ENCODE measurements at regions not wholly inside any gene's neighbourhood (a gene's known extent, or its start where the extent isn't known, plus 50 kb on each side); places are given as distances from the start of the nearest gene placed in this dataset.

- intact Hi-C loops (cut with micrococcal nuclease): no loop called here
- TF ChIP-seq EZH2 (IDR thresholded peaks at IDR 0.05): no peak
- no peak for TF ChIP-seq TCF7L2 (IDR thresholded peaks at IDR 0.05; ENCODE audit: borderline replicate concordance, extremely low read depth, insufficient read depth, insufficient read length)
- no peak for TF ChIP-seq CTCF (IDR thresholded peaks at IDR 0.05 in 2 of 3, conservative IDR thresholded peaks at IDR 0.05 in 1 of 3; ENCODE audit: borderline replicate concordance in 1 of 3, insufficient read depth in 1 of 3, low read depth in 2 of 3, low read length in 2 of 3)
- no peak for TF ChIP-seq POLR2AphosphoS5 (IDR thresholded peaks at IDR 0.05; ENCODE audit: low read depth, low read length)
- TF ChIP-seq ATF3 (IDR thresholded peaks at IDR 0.05): no peak
- TF ChIP-seq SP1 (IDR thresholded peaks at IDR 0.05; ENCODE audit: low read depth): no peak
- TF ChIP-seq EGR1 (IDR thresholded peaks at IDR 0.05; ENCODE audit: low read depth): no peak
- no peak for TF ChIP-seq YY1 (IDR thresholded peaks at IDR 0.05; ENCODE audit: extremely low read depth, insufficient replicate concordance, low read depth, low read length)
- TF ChIP-seq CBX3 (IDR thresholded peaks at IDR 0.05; ENCODE audit: low read depth): no peak
- no peak for TF ChIP-seq ELF1 (IDR thresholded peaks at IDR 0.05; ENCODE audit: borderline replicate concordance, low read depth)
- no peak for TF ChIP-seq FOSL1 (IDR thresholded peaks at IDR 0.05; ENCODE audit: low read depth)
- no peak for TF ChIP-seq ZFX (IDR thresholded peaks at IDR 0.05)
- TF ChIP-seq EZH2phosphoT487 (IDR thresholded peaks at IDR 0.05; ENCODE audit: borderline replicate concordance): no peak
- TF ChIP-seq REST (IDR thresholded peaks at IDR 0.05; ENCODE audit: low read depth): no peak
- TF ChIP-seq SIN3A (IDR thresholded peaks at IDR 0.05; ENCODE audit: low read depth): no peak
- TF ChIP-seq ZNF274 (IDR thresholded peaks at IDR 0.05; ENCODE audit: low read depth, low read length): no peak
- TF ChIP-seq RAD21 (IDR thresholded peaks at IDR 0.05; ENCODE audit: low read depth): no peak
- TF ChIP-seq ZBTB33 (IDR thresholded peaks at IDR 0.05; ENCODE audit: extremely low read depth, insufficient replicate concordance, low read length): no peak
- no peak for TF ChIP-seq POLR2A (IDR thresholded peaks at IDR 0.05; ENCODE audit: borderline replicate concordance, extremely low read depth, insufficient read depth, insufficient read length)
- TF ChIP-seq CEBPB (IDR thresholded peaks at IDR 0.05; ENCODE audit: low read depth): no peak
- Histone ChIP-seq H3K4me3 (replicated peaks in 1 of 2; ENCODE audit: low read depth in 1 of 2, low read length in 2 of 2) (no peak overlapping the region), H3K9me3 (ENCODE audit: control insufficient read depth in 1 of 2, insufficient read depth in 1 of 2, low read depth in 1 of 2, low read length in 2 of 2) (peaks cover 6 to 32% of the 10 kb centered on the region in 2 experiments; a peak in 2 of 4 replicates), H2AFZ (ENCODE audit: low read depth, low read length, poor library complexity, severe bottlenecking) (no peak overlapping the region), H4K20me1 (ENCODE audit: insufficient read depth) (no peaks in the 10 kb centered on the region), H3K36me3 (ENCODE audit: control insufficient read depth in 1 of 2, insufficient read depth in 2 of 2, low read length in 2 of 2) (no peaks in the 10 kb centered on the region), H3K9me2 (ENCODE audit: insufficient read depth) (no peaks in the 10 kb centered on the region), H3K79me2 (ENCODE audit: insufficient read depth, low read length) (no peaks in the 10 kb centered on the region), H3K4me1 (ENCODE audit: control insufficient read depth in 1 of 2, insufficient read depth in 2 of 2, low read length in 2 of 2) (no peaks in the 10 kb centered on the region), H3K9ac (ENCODE audit: low read length) (no peak overlapping the region), H3K27me3 (ENCODE audit: insufficient read depth, low read length) (no peaks in the 10 kb centered on the region), H3K27ac (ENCODE audit: low read depth, low read length) (no peak overlapping the region), H3K4me2 (ENCODE audit: low read length) (no peak overlapping the region)
- no TSS peak for BruUV-seq (replicated peaks)
- no peak for ATAC-seq
- ChIA-PET RAD21 (ENCODE audit: low non-redundant PET in 1 of 2, low total read pairs in 2 of 2, uncharacterized antibody in 2 of 2, unreplicated experiment in 2 of 2) (no interaction called here), POLR2A (no interaction called here), CTCF (no interaction called here)
- DNase-seq (ENCODE audit: low read depth, low spot score): no peak
Measured at GRCh38 chr7:53111031-53111430, 75.6 kb downstream of the POM121L12 start.

All from HCT116 (cell line).